ENCODE measurements at regions not wholly inside any gene's neighbourhood (a gene's known extent, or its start where the extent isn't known, plus 50 kb on each side); places are given as distances from the start of the nearest gene placed in this dataset.

GRCh38 chr13:48761256-48761655, 107.5 kb downstream of the CYSLTR2 start:
- Histone ChIP-seq H3K9ac (ENCODE audit: low read length) (no peak overlapping the region), H3K27me3 (ENCODE audit: low read length) (no peaks in the 10 kb centered on the region), H3K79me2 (ENCODE audit: low read length) (no peaks in the 10 kb centered on the region), H2AFZ (ENCODE audit: low read length) (no peak overlapping the region), H3K27ac (ENCODE audit: low read length) (no peak overlapping the region), H3K4me1 (ENCODE audit: insufficient read depth, low read length) (no peaks in the 10 kb centered on the region), H3K9me2 (replicated peaks; ENCODE audit: low read length) (no peaks in the 10 kb centered on the region), H3K4me3 (ENCODE audit: low read length) (no peak overlapping the region), H3F3A (ENCODE audit: low read length, unreplicated experiment) (no peaks in the 10 kb centered on the region), H4K20me1 (ENCODE audit: low read length) (no peaks in the 10 kb centered on the region), H3K9me3 (ENCODE audit: low read length) (0 out of 2 replicates have a peak, but pooled peaks cover 8% of the 10 kb centered on the region), H3K4me2 (ENCODE audit: low read length) (no peak overlapping the region), H3K36me3 (ENCODE audit: low read depth, low read length) (no peaks in the 10 kb centered on the region)
- no TSS peak for BruUV-seq (replicated peaks)
- CTCF ChIA-PET = no interaction called here
- DNase-seq (no peak), ATAC-seq (no peak)
- TF ChIP-seq EZH2phosphoT487 (IDR thresholded peaks at IDR 0.05; ENCODE audit: borderline replicate concordance, low read length) = no peak
- TF ChIP-seq CTCF (conservative IDR thresholded peaks at IDR 0.05; ENCODE audit: low read depth, low read length) = no peak
- TF ChIP-seq EZH2 (IDR thresholded peaks at IDR 0.05; ENCODE audit: low read length, unreplicated experiment) = no peak
- intact Hi-C loops (cut with micrococcal nuclease) = no loop called here
- POLR2A ChIA-PET (ENCODE audit: unreplicated experiment) = no interaction called here

DNA sequence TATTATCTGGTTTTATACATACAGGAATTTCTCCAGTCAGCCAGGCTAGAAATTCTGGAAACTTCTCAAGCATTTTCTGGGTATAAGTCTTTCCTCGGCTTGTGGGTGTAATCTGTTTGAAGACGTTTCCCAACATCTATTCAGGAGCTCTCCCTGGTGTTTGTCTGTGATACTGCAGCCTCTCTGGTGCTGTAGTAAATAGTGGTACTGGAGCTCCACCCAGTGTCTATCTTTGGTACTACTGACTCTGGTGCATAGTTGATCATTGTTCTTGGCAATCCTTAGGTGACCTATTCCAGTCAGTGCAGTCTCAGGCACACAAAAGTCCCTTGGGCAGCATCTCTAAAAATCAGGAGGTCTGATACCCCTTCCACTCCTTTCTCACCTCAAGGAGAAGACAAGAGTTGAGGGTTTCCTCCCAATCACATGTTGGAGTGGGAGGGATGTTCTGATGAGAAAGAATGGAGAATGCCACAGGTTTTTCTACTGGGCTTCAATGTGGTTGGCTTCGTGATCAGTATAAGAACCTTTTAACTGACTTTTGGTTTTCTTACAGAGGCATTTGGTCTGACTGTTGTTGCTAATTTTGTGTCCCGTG, 115.5 kb downstream of the CYSLTR2 start:
- Histone ChIP-seq H3K4me2 (ENCODE audit: low read length) (no peak overlapping the region), H3K9me3 (ENCODE audit: low read length) (0 out of 2 replicates have a peak, but pooled peaks cover 8% of the 10 kb centered on the region), H3K79me2 (ENCODE audit: low read length) (no peaks in the 10 kb centered on the region), H4K20me1 (ENCODE audit: low read length) (no peaks in the 10 kb centered on the region), H3K36me3 (ENCODE audit: low read depth, low read length) (no peaks in the 10 kb centered on the region), H3K4me3 (ENCODE audit: low read length) (no peak overlapping the region), H3K9me2 (replicated peaks; ENCODE audit: low read length) (no peaks in the 10 kb centered on the region), H3K27me3 (ENCODE audit: low read length) (no peaks in the 10 kb centered on the region), H2AFZ (ENCODE audit: low read length) (0 out of 2 replicates have a peak overlapping the region, but pooled peaks have one; percentile 37), H3K9ac (ENCODE audit: low read length) (no peak overlapping the region), H3K27ac (ENCODE audit: low read length) (no peak overlapping the region), H3F3A (ENCODE audit: low read length, unreplicated experiment) (no peaks in the 10 kb centered on the region), H3K4me1 (ENCODE audit: insufficient read depth, low read length) (0 out of 2 replicates have a peak, but pooled peaks cover 3% of the 10 kb centered on the region)
- ATAC-seq = peak; percentile 76
- POLR2A ChIA-PET (ENCODE audit: unreplicated experiment) = no interaction called here
- CTCF ChIA-PET = interaction anchor here (0.5 to 1.1 kb wide), 5 partner anchors 172 to 748 kb away, joined by 3 to 5 read pairs (median 3); no protein-coding TSS in a partner anchor
- TF ChIP-seq CTCF (conservative IDR thresholded peaks at IDR 0.05; ENCODE audit: low read depth, low read length) (peak; percentile 98), EZH2phosphoT487 (IDR thresholded peaks at IDR 0.05; ENCODE audit: borderline replicate concordance, low read length) (no peak)
- BruUV-seq (replicated peaks) = no TSS peak
- peak; percentile 90 for DNase-seq
- intact Hi-C loops (cut with micrococcal nuclease) = loop anchor here (1.0 to 5.0 kb wide), 5 partner anchors 20 to 642 kb away; partner anchors contain the start of gene CYSLTR2

- CTCF ChIA-PET = interaction anchor here (0.5 kb wide), 1 partner anchor 190 kb away, joined by 3 read pairs; no protein-coding TSS in a partner anchor
Measured at GRCh38 chr13:48770372-48770771, 116.6 kb downstream of the CYSLTR2 start.

More at GRCh38 chr13:48770372-48770771, 116.6 kb downstream of the CYSLTR2 start:
- Histone ChIP-seq H3K36me3 (ENCODE audit: low read depth, low read length) (no peaks in the 10 kb centered on the region), H3K79me2 (ENCODE audit: low read length) (no peaks in the 10 kb centered on the region), H3K27me3 (ENCODE audit: low read length) (no peaks in the 10 kb centered on the region), H3K4me1 (ENCODE audit: insufficient read depth, low read length) (0 out of 2 replicates have a peak, but pooled peaks cover 3% of the 10 kb centered on the region), H2AFZ (ENCODE audit: low read length) (no peak overlapping the region), H3F3A (ENCODE audit: low read length, unreplicated experiment) (no peaks in the 10 kb centered on the region), H3K9ac (ENCODE audit: low read length) (no peak overlapping the region), H3K9me2 (replicated peaks; ENCODE audit: low read length) (no peaks in the 10 kb centered on the region), H3K4me3 (ENCODE audit: low read length) (no peak overlapping the region), H3K27ac (ENCODE audit: low read length) (no peak overlapping the region), H3K4me2 (ENCODE audit: low read length) (no peak overlapping the region), H4K20me1 (ENCODE audit: low read length) (no peaks in the 10 kb centered on the region), H3K9me3 (ENCODE audit: low read length) (0 out of 2 replicates have a peak, but pooled peaks cover 4% of the 10 kb centered on the region)
- intact Hi-C loops (cut with micrococcal nuclease) = no loop called here
- ATAC-seq = no peak
- no peak for DNase-seq
- POLR2A ChIA-PET (ENCODE audit: unreplicated experiment) = no interaction called here
- TF ChIP-seq CTCF (conservative IDR thresholded peaks at IDR 0.05; ENCODE audit: low read depth, low read length) (no peak), EZH2phosphoT487 (IDR thresholded peaks at IDR 0.05; ENCODE audit: borderline replicate concordance, low read length) (no peak), EZH2 (IDR thresholded peaks at IDR 0.05; ENCODE audit: low read length, unreplicated experiment) (no peak)
- BruUV-seq (replicated peaks) = no TSS peak
